ENCODE measurements at regions not wholly inside any gene's neighbourhood (a gene's known extent, or its start where the extent isn't known, plus 50 kb on each side); places are given as distances from the start of the nearest gene placed in this dataset.
A peak's percentile ranks its signal among the peaks of the same experiment; 100 is the strongest.

- DNase-seq (ENCODE audit: low read depth, low spot score): no peak
These were observed 145.4 kb downstream of the RPAP3 start for GRCh38 chr12:47560415-47560814.

GRCh38 chr12:47558625-47559345 is 147.0 kb downstream of the RPAP3 start:
- DNase-seq (ENCODE audit: low read depth, low spot score): no peak

GRCh38 chr12:47557386-47557785 is 148.4 kb downstream of the RPAP3 start:
- peak; percentile 36 for DNase-seq (ENCODE audit: low read depth, low spot score)

GRCh38 chr12:47556261-47557030 is 149.4 kb downstream of the RPAP3 start:
- peak; percentile 13 for DNase-seq (ENCODE audit: low read depth, low spot score)

- peak; percentile 4 for DNase-seq (ENCODE audit: low read depth, low spot score)
These were observed 151.7 kb downstream of the RPAP3 start for GRCh38 chr12:47554046-47554653.

- no peak for DNase-seq (ENCODE audit: low read depth, low spot score)
These were observed 152.6 kb downstream of the RPAP3 start for GRCh38 chr12:47553266-47553665.

- peak; percentile 44 for DNase-seq (ENCODE audit: low read depth, low spot score)
These were observed 154.4 kb downstream of the RPAP3 start for GRCh38 chr12:47551426-47551851.

- no peak for DNase-seq (ENCODE audit: low read depth, low spot score)
These were observed 156.6 kb downstream of the RPAP3 start for GRCh38 chr12:47549258-47549657.

- DNase-seq (ENCODE audit: low read depth, low spot score): no peak
These were observed 157.4 kb downstream of the RPAP3 start for GRCh38 chr12:47548401-47548800.

- peak; percentile 45 for DNase-seq (ENCODE audit: low read depth, low spot score)
These were observed 158.8 kb downstream of the RPAP3 start for GRCh38 chr12:47547077-47547476.

- DNase-seq (ENCODE audit: low read depth, low spot score): no peak
These were observed 159.8 kb downstream of the RPAP3 start for GRCh38 chr12:47545938-47546609.

GRCh38 chr12:47534695-47535094 is 171.1 kb downstream of the RPAP3 start:
- peak; percentile 47 for DNase-seq (ENCODE audit: low read depth, low spot score)

GRCh38 chr12:47530050-47530449 is 175.8 kb downstream of the RPAP3 start:
- no peak for DNase-seq (ENCODE audit: low read depth, low spot score)

- no peak for DNase-seq (ENCODE audit: low read depth, low spot score)
These were observed 178.0 kb downstream of the RPAP3 start for GRCh38 chr12:47527816-47528215.

- DNase-seq (ENCODE audit: low read depth, low spot score): no peak
These were observed 185.8 kb downstream of the RPAP3 start for GRCh38 chr12:47520029-47520428.

GRCh38 chr12:47517122-47517521 is 188.7 kb downstream of the RPAP3 start:
- DNase-seq (ENCODE audit: low read depth, low spot score): no peak

GRCh38 chr12:47509398-47509851 is 196.4 kb downstream of the RPAP3 start:
- DNase-seq (ENCODE audit: low read depth, low spot score): peak; percentile 11

- DNase-seq (ENCODE audit: low read depth, low spot score): no peak
These were observed 198.6 kb downstream of the RPAP3 start for GRCh38 chr12:47507221-47507620.

GRCh38 chr12:47504775-47505446 is 200.9 kb downstream of the RPAP3 start:
- DNase-seq (ENCODE audit: low read depth, low spot score): peak; percentile 42

- DNase-seq (ENCODE audit: low read depth, low spot score): no peak
These were observed 212.0 kb downstream of the RPAP3 start for GRCh38 chr12:47493801-47494200.
